HCT116 (cell line): ENCODE measurements at regions not wholly inside any gene's neighbourhood (a gene's known extent, or its start where the extent isn't known, plus 50 kb on each side); places are given as distances from the start of the nearest gene placed in this dataset.

Experiments used
- ATAC-seq: fragments of 200-7000 bp; cut with Tn5 transposase; 2 replicates; pipeline ENCODE4 v1.9.1; 2020; ENCODE audit warnings: mild to moderate bottlenecking, moderate library complexity
- BruUV-seq: library from RNA; stranded (reverse); fragments of 400-500 nt; replicated peaks from 2 replicates; lab custom pipeline; 2021; lab: Mats Ljungman, UMichigan
- CTCF ChIA-PET: fragments of 300-600 bp; sonication (Branson Sonifier 250); formaldehyde crosslinking; loops from one replicate; lab custom pipeline; 2021; ENCODE audit warnings: antibody characterized with exemption; lab: Charles Lee
- POLR2A ChIA-PET: fragments of 300-600, 350-600 bp; sonication (Branson Sonifier 250); formaldehyde crosslinking; loops from one replicate; lab custom pipeline; 2021; ENCODE audit warnings: antibody characterized with exemption; lab: Charles Lee
- RAD21 ChIA-PET, 2 experiments: fragments of 300-600 bp; sonication (Branson Sonifier 250); formaldehyde crosslinking; loops; one replicate each; lab custom pipeline; 2023; ENCODE audit warnings: low total read pairs in 2 of 2; ENCODE audit not compliant: uncharacterized antibody in 2 of 2, unreplicated experiment in 2 of 2, low non-redundant PET in 1 of 2; lab: Charles Lee
- DNase-seq: peaks from one replicate; pipeline ENCODE4 v3.0.0-alpha.2; 2010; ENCODE audit warnings: low read depth, low spot score
- H2AFZ ChIP-seq: fragments of 200-600 bp; shearing (Covaris generic), sonication (generic); 2 replicates; pipeline ENCODE4 v1.6.1; 2017; ENCODE audit warnings: low read depth, mixed run types, mixed read lengths, antibody characterized with exemption, low read length; ENCODE audit not compliant: poor library complexity, severe bottlenecking
- H3K27ac ChIP-seq: 2 replicates; pipeline ENCODE4 v1.5.1; 2012; ENCODE audit warnings: low read depth, low read length
- H3K27me3 ChIP-seq: fragments of 200-600 bp; sonication (generic); 2 replicates; pipeline ENCODE4 v1.6.1; 2016; ENCODE audit warnings: mixed run types, low read length, mixed read lengths; ENCODE audit not compliant: insufficient read depth
- H3K36me3 ChIP-seq, 2 experiments: fragments of 200-500 bp in 1 of 2; fragments of 200-600 bp in 1 of 2; sonication (Bioruptor generic) in 1 of 2; sonication (generic) in 1 of 2; 2 replicates each; pipeline versions ENCODE4 v1.5.1 to v1.6.1; 2014 to 2016; ENCODE audit warnings: low read length in 2 of 2, inconsistent platforms in 1 of 2, mixed read lengths in 1 of 2, mixed run types in 1 of 2; ENCODE audit not compliant: insufficient read depth in 2 of 2, control insufficient read depth in 1 of 2
- H3K4me1 ChIP-seq, 2 experiments: fragments of 200-600 bp in 1 of 2; sonication (generic) in 1 of 2; 2 replicates each; pipeline versions ENCODE4 v1.5.1 to v1.6.1; 2012 to 2017; ENCODE audit warnings: low read length in 2 of 2, inconsistent platforms in 1 of 2, mild to moderate bottlenecking in 1 of 2, mixed read lengths in 1 of 2, mixed run types in 1 of 2, moderate library complexity in 1 of 2; ENCODE audit not compliant: insufficient read depth in 2 of 2, control insufficient read depth in 1 of 2
- H3K4me2 ChIP-seq: fragments of 200-600 bp; sonication (generic); 2 replicates; pipeline ENCODE4 v1.6.1; 2017; ENCODE audit warnings: mixed run types, low read length, mixed read lengths
- H3K4me3 ChIP-seq, 2 experiments: fragments of 200-600 bp in 1 of 2; sonication (generic) in 1 of 2; replicated peaks in 1 of 2; 2 replicates each; pipeline ENCODE4 v1.5.1; 2011 to 2016; ENCODE audit warnings: low read length in 2 of 2, control low read depth in 1 of 2, low read depth in 1 of 2, mild to moderate bottlenecking in 1 of 2, mixed read lengths in 1 of 2, mixed run types in 1 of 2
- H3K79me2 ChIP-seq: fragments of 200-600 bp; sonication (generic); 2 replicates; pipeline ENCODE4 v1.6.1; 2017; ENCODE audit warnings: mild to moderate bottlenecking, mixed run types, low read length, moderate library complexity, mixed read lengths; ENCODE audit not compliant: insufficient read depth
- H3K9ac ChIP-seq: fragments of 200-600 bp; sonication (generic); 2 replicates; pipeline ENCODE4 v1.6.1; 2016; ENCODE audit warnings: low read length, mixed read lengths
- H3K9me2 ChIP-seq: fragments of 200-600 bp; sonication (generic), shearing (Covaris generic); 2 replicates; pipeline ENCODE4 v1.6.1; 2017; ENCODE audit warnings: mixed run types, mild to moderate bottlenecking, moderate library complexity; ENCODE audit not compliant: insufficient read depth
- H3K9me3 ChIP-seq, 2 experiments: fragments of 200-500 bp in 1 of 2; fragments of 200-600 bp in 1 of 2; sonication (Bioruptor generic) in 1 of 2; sonication (generic) in 1 of 2; 2 replicates each; pipeline ENCODE4 v1.6.1; 2014 to 2017; ENCODE audit warnings: low read length in 2 of 2, mixed read lengths in 2 of 2, inconsistent platforms in 1 of 2, low read depth in 1 of 2, mild to moderate bottlenecking in 1 of 2, mixed run types in 1 of 2, moderate library complexity in 1 of 2; ENCODE audit not compliant: control insufficient read depth in 1 of 2, insufficient read depth in 1 of 2
- H4K20me1 ChIP-seq: fragments of 200-600 bp; sonication (generic), shearing (Covaris generic); 2 replicates; pipeline ENCODE4 v1.6.1; 2017; ENCODE audit warnings: mixed run types, mild to moderate bottlenecking, moderate library complexity; ENCODE audit not compliant: insufficient read depth
- CBX3 ChIP-seq: IDR thresholded peaks from 2 replicates; pipeline ENCODE4 v1.6.1; 2012; ENCODE audit warnings: low read depth
- EGR1 ChIP-seq: IDR thresholded peaks from 2 replicates; pipeline ENCODE4 v1.6.1; 2012; ENCODE audit warnings: low read depth
- FOSL1 ChIP-seq: IDR thresholded peaks from 2 replicates; pipeline ENCODE4 v1.6.1; 2012; ENCODE audit warnings: low read depth
- POLR2A ChIP-seq: IDR thresholded peaks from 2 replicates; pipeline ENCODE4 v1.7.0; 2011; ENCODE audit warnings: borderline replicate concordance; ENCODE audit not compliant: insufficient read depth, insufficient read length; ENCODE audit errors: extremely low read depth
- SRF ChIP-seq: IDR thresholded peaks from 2 replicates; pipeline ENCODE4 v1.6.1; 2012; ENCODE audit warnings: low read depth
- TCF7L2 ChIP-seq: IDR thresholded peaks from 2 replicates; pipeline ENCODE4 v1.7.0; 2011; ENCODE audit warnings: borderline replicate concordance, inconsistent platforms; ENCODE audit not compliant: insufficient read depth, insufficient read length; ENCODE audit errors: extremely low read depth
- YY1 ChIP-seq: IDR thresholded peaks from 2 replicates; pipeline ENCODE4 v1.6.1; 2011; ENCODE audit warnings: low read length, low read depth, moderate library complexity, mild to moderate bottlenecking; ENCODE audit not compliant: insufficient replicate concordance; ENCODE audit errors: extremely low read depth
- ZNF274 ChIP-seq: fragments of 200-500 bp; sonication (Bioruptor generic); IDR thresholded peaks from 2 replicates; pipeline ENCODE4 v1.6.1; 2014; ENCODE audit warnings: mild to moderate bottlenecking, low read depth, low read length, inconsistent platforms
- intact Hi-C: fragments of 100-400 bp; cut with micrococcal nuclease; formaldehyde crosslinking; loops from 2 replicates; pipeline ENCODE4 v1.10.0; 2022
- TF ChIP-seq, protein P1 (sequence below): IDR thresholded peaks from 2 replicates; pipeline ENCODE4 v1.6.1; 2012; ENCODE audit warnings: low read depth

DNA sequence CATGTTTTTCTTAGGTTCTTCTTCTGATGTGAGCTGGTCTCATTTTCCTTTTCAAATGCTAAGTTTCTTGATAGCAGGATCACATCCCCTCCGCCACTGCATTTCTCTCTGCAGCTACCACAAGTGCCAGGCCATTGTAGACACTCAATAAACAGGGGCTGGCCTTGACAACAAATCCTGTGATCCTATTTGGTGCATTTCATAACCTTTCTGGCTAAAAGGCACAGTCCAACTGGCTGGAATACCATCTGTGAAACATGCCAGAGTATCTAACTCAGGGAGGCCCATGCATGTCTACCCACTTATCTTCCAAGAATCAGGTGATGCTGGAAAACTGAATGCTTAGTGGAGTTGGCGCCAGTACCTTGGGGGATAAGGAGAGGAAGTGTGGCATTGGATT lies 85.2 kb upstream of the NR2F2 start:
- no TSS peak for BruUV-seq
- Histone ChIP-seq H3K27ac (no peak overlapping the region), H3K4me1 (no peaks in the 10 kb centered on the region), H3K27me3 (no peaks in the 10 kb centered on the region), H2AFZ (no peak overlapping the region), H3K79me2 (no peaks in the 10 kb centered on the region), H3K9ac (no peak overlapping the region), H3K36me3 (no peaks in the 10 kb centered on the region; a peak in 1 of 4 replicates), H3K9me2 (no peaks in the 10 kb centered on the region), H3K4me2 (no peak overlapping the region), H3K9me3 (no peaks in the 10 kb centered on the region), H4K20me1 (no peaks in the 10 kb centered on the region), H3K4me3 (no peak overlapping the region)
- TF ChIP-seq SRF (no peak), TCF7L2 (no peak), YY1 (no peak), POLR2A (no peak), FOSL1 (no peak), ZNF274 (no peak), EGR1 (no peak), CBX3 (no peak)
- TF ChIP-seq, protein P1, sequence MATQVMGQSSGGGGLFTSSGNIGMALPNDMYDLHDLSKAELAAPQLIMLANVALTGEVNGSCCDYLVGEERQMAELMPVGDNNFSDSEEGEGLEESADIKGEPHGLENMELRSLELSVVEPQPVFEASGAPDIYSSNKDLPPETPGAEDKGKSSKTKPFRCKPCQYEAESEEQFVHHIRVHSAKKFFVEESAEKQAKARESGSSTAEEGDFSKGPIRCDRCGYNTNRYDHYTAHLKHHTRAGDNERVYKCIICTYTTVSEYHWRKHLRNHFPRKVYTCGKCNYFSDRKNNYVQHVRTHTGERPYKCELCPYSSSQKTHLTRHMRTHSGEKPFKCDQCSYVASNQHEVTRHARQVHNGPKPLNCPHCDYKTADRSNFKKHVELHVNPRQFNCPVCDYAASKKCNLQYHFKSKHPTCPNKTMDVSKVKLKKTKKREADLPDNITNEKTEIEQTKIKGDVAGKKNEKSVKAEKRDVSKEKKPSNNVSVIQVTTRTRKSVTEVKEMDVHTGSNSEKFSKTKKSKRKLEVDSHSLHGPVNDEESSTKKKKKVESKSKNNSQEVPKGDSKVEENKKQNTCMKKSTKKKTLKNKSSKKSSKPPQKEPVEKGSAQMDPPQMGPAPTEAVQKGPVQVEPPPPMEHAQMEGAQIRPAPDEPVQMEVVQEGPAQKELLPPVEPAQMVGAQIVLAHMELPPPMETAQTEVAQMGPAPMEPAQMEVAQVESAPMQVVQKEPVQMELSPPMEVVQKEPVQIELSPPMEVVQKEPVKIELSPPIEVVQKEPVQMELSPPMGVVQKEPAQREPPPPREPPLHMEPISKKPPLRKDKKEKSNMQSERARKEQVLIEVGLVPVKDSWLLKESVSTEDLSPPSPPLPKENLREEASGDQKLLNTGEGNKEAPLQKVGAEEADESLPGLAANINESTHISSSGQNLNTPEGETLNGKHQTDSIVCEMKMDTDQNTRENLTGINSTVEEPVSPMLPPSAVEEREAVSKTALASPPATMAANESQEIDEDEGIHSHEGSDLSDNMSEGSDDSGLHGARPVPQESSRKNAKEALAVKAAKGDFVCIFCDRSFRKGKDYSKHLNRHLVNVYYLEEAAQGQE, result no peak
- ChIA-PET RAD21 (no interaction called here), POLR2A (no interaction called here), CTCF (no interaction called here)
- intact Hi-C loops, result no loop called here
- DNase-seq (no peak), ATAC-seq (no peak)
